H1 (cell line): ENCODE measurements at regions not wholly inside any gene's neighbourhood (a gene's known extent, or its start where the extent isn't known, plus 50 kb on each side); places are given as distances from the start of the nearest gene placed in this dataset.

Experiments used
- CTCF ChIA-PET: fragments of 300-600 bp; sonication (Branson Sonifier 250); formaldehyde crosslinking; loops from one replicate; lab custom pipeline; 2021; ENCODE audit not compliant: partially characterized antibody; lab: Charles Lee
- POLR2A ChIA-PET: fragments of 300-600 bp; sonication (Branson Sonifier 250); formaldehyde crosslinking; loops from one replicate; lab custom pipeline; 2021; ENCODE audit warnings: inconsistent platforms; ENCODE audit not compliant: partially characterized antibody; lab: Charles Lee
- DNase-seq, 2 experiments: peaks; one replicate each; pipeline versions ENCODE4 v3.0.0 to v3.0.0-alpha.2; 2010 to 2022; ENCODE audit warnings: low spot score in 2 of 2, low read depth in 1 of 2, mixed read lengths in 1 of 2
- FAIRE-seq: peaks from 2 replicates; lab custom pipeline; 2011; peaks lifted over from hg19 to GRCh38; lab: Jason Lieb, UNC
- H2AFZ ChIP-seq: 2 replicates; pipeline ENCODE4 v1.8.1; 2012; ENCODE audit warnings: low read length, inconsistent platforms
- H2AK5ac ChIP-seq: 2 replicates; pipeline ENCODE4 v1.6.1; 2013; ENCODE audit warnings: low read depth, low read length
- H2BK120ac ChIP-seq: replicated peaks from 2 replicates; pipeline ENCODE3; 2013; ENCODE audit warnings: low read depth, low read length, inconsistent platforms
- H2BK12ac ChIP-seq: 2 replicates; pipeline ENCODE4 v1.6.1; 2013; ENCODE audit warnings: low read depth, low read length
- H2BK15ac ChIP-seq: 2 replicates; pipeline ENCODE4 v1.6.1; 2013; ENCODE audit warnings: low read length
- H2BK20ac ChIP-seq: 2 replicates; pipeline ENCODE4 v1.6.1; 2013; ENCODE audit warnings: low read length
- H2BK5ac ChIP-seq: 2 replicates; pipeline ENCODE4 v1.6.1; 2013; ENCODE audit warnings: low read depth, low read length
- H3K14ac ChIP-seq: 2 replicates; pipeline ENCODE4 v1.6.1; 2013; ENCODE audit warnings: inconsistent platforms; ENCODE audit not compliant: insufficient read length
- H3K18ac ChIP-seq: 2 replicates; pipeline ENCODE4 v1.6.1; 2013; ENCODE audit warnings: low read length; ENCODE audit errors: extremely low read depth
- H3K23ac ChIP-seq: 2 replicates; pipeline ENCODE4 v1.6.1; 2013; ENCODE audit warnings: inconsistent platforms; ENCODE audit not compliant: insufficient read length
- H3K23me2 ChIP-seq: 2 replicates; pipeline ENCODE4 v1.6.1; 2013; ENCODE audit warnings: low read depth, low read length
- H3K27ac ChIP-seq: 2 replicates; pipeline ENCODE4 v1.6.1; 2011; ENCODE audit warnings: low read depth, low read length, inconsistent platforms
- H3K27me3 ChIP-seq, 4 experiments: replicated peaks in 1 of 4; 1 replicate in 1 of 4; 2 replicates in 3 of 4; pipeline versions ENCODE4 v1.6.1 to v1.8.1; 2011 to 2013; ENCODE audit warnings: low read length in 3 of 4, mild to moderate bottlenecking in 3 of 4, inconsistent platforms in 2 of 4, mixed read lengths in 2 of 4, moderate library complexity in 1 of 4; ENCODE audit not compliant: control insufficient read depth in 3 of 4, insufficient read depth in 3 of 4; ENCODE audit errors: extremely low read depth in 1 of 4
- H3K36me3 ChIP-seq, 4 experiments: 2 replicates each; pipeline versions ENCODE4 v1.6.1 to v1.8.1; 2011 to 2013; ENCODE audit warnings: mild to moderate bottlenecking in 4 of 4, low read length in 3 of 4, moderate library complexity in 2 of 4, control low read depth in 1 of 4, inconsistent platforms in 1 of 4; ENCODE audit not compliant: insufficient read depth in 4 of 4, control insufficient read depth in 2 of 4
- H3K4ac ChIP-seq: replicated peaks from 2 replicates; pipeline ENCODE3; 2013; ENCODE audit warnings: low read length, low read depth, mixed read lengths, inconsistent platforms; ENCODE audit not compliant: insufficient read length
- H3K4me1 ChIP-seq, 4 experiments: replicated peaks in 1 of 4; 1 replicate in 1 of 4; 2 replicates in 3 of 4; pipeline versions ENCODE4 v1.6.1 to v1.8.1; 2011 to 2013; ENCODE audit warnings: low read length in 3 of 4, inconsistent platforms in 2 of 4, mixed read lengths in 1 of 4; ENCODE audit not compliant: insufficient read depth in 4 of 4, control insufficient read depth in 3 of 4
- H3K4me2 ChIP-seq, 2 experiments: 2 replicates each; pipeline versions ENCODE4 v1.6.1 to v1.8.1; 2011 to 2013; ENCODE audit warnings: low read depth in 2 of 2, low read length in 2 of 2, control low read depth in 1 of 2, inconsistent platforms in 1 of 2, mild to moderate bottlenecking in 1 of 2; ENCODE audit not compliant: insufficient read depth in 1 of 2
- H3K4me3 ChIP-seq, 4 experiments: fragments of 200-600, 300-600 bp in 1 of 4; sonication (generic), shearing (Covaris generic), sonication (Bioruptor Twin) in 1 of 4; 2 replicates each; pipeline versions ENCODE4 v1.5.1 to v1.8.1; 2011 to 2016; ENCODE audit warnings: low read length in 4 of 4, low read depth in 3 of 4, control low read depth in 2 of 4, inconsistent platforms in 2 of 4, mild to moderate bottlenecking in 2 of 4, mixed read lengths in 1 of 4, moderate library complexity in 1 of 4; ENCODE audit not compliant: insufficient read depth in 2 of 4; ENCODE audit errors: extremely low read depth in 1 of 4
- H3K56ac ChIP-seq: replicated peaks from 2 replicates; pipeline ENCODE3; 2013; ENCODE audit warnings: low read depth, mild to moderate bottlenecking, mixed read lengths, low read length, inconsistent platforms; ENCODE audit not compliant: insufficient read length
- H3K79me1 ChIP-seq: 2 replicates; pipeline ENCODE4 v1.6.1; 2013; ENCODE audit warnings: low read depth, low read length, control low read depth
- H3K79me2 ChIP-seq, 2 experiments: 2 replicates each; pipeline versions ENCODE4 v1.6.1 to v1.8.1; 2012 to 2013; ENCODE audit warnings: low read length in 2 of 2, mild to moderate bottlenecking in 2 of 2, inconsistent platforms in 1 of 2; ENCODE audit not compliant: insufficient read depth in 2 of 2, control insufficient read depth in 1 of 2
- H3K9ac ChIP-seq, 4 experiments: replicated peaks in 1 of 4; 1 replicate in 1 of 4; 2 replicates in 3 of 4; pipeline versions ENCODE4 v1.6.1 to v1.8.1; 2011 to 2013; ENCODE audit warnings: low read depth in 3 of 4, low read length in 3 of 4, control low read depth in 2 of 4, mild to moderate bottlenecking in 2 of 4, moderate library complexity in 2 of 4, inconsistent platforms in 1 of 4; ENCODE audit errors: extremely low read depth in 1 of 4
- H3K9me3 ChIP-seq, 2 experiments: 2 replicates each; pipeline versions ENCODE4 v1.6.1 to v1.8.1; 2012 to 2013; ENCODE audit warnings: mild to moderate bottlenecking in 2 of 2, moderate library complexity in 2 of 2, control low read depth in 1 of 2, inconsistent platforms in 1 of 2, low read depth in 1 of 2, low read length in 1 of 2, mixed read lengths in 1 of 2; ENCODE audit not compliant: insufficient read depth in 2 of 2
- H4K20me1 ChIP-seq, 2 experiments: replicated peaks in 1 of 2; 2 replicates each; pipeline versions ENCODE3 to v1.8.1; 2011 to 2013; ENCODE audit warnings: inconsistent platforms in 2 of 2, low read length in 2 of 2, mild to moderate bottlenecking in 1 of 2; ENCODE audit not compliant: insufficient read depth in 2 of 2, control insufficient read depth in 1 of 2
- H4K5ac ChIP-seq: 2 replicates; pipeline ENCODE4 v1.6.1; 2013; ENCODE audit warnings: low read length, low read depth, mixed read lengths, inconsistent platforms; ENCODE audit not compliant: insufficient read length
- H4K8ac ChIP-seq: 2 replicates; pipeline ENCODE4 v1.8.0; 2013; ENCODE audit warnings: mild to moderate bottlenecking, moderate library complexity, low read length, inconsistent platforms; ENCODE audit not compliant: insufficient read depth; ENCODE audit errors: extremely low read depth
- H4K91ac ChIP-seq: replicated peaks from 2 replicates; pipeline ENCODE3; 2013; ENCODE audit warnings: low read length, mixed read lengths, inconsistent platforms; ENCODE audit not compliant: insufficient read length
- CHD1 ChIP-seq: IDR thresholded peaks from 2 replicates; pipeline ENCODE4 v1.6.1; 2012; ENCODE audit warnings: low read depth, low read length, improper control_type of control experiment
- CREB1 ChIP-seq: IDR thresholded peaks from 2 replicates; pipeline ENCODE4 v1.6.1; 2012; ENCODE audit warnings: inconsistent platforms
- GABPA ChIP-seq: IDR thresholded peaks from 2 replicates; pipeline ENCODE4 v1.6.1; 2011; ENCODE audit warnings: mild to moderate bottlenecking, low read length, moderate library complexity, borderline replicate concordance; ENCODE audit not compliant: insufficient read depth
- NANOG ChIP-seq: IDR thresholded peaks from 2 replicates; pipeline ENCODE4 v1.6.1; 2011; ENCODE audit warnings: low read length, low read depth, mild to moderate bottlenecking, inconsistent platforms; ENCODE audit not compliant: insufficient read depth, poor library complexity, severe bottlenecking
- NRF1 ChIP-seq: IDR thresholded peaks from 2 replicates; pipeline ENCODE4 v1.6.1; 2011; ENCODE audit warnings: mild to moderate bottlenecking, low read depth, low read length, improper control_type of control experiment
- PHF8 ChIP-seq: fragments of 200-600 bp; sonication (generic); conservative IDR thresholded peaks from 2 replicates; pipeline ENCODE4 v1.7.1; 2012; ENCODE audit warnings: low read depth, mild to moderate bottlenecking, inconsistent platforms, low read length, moderate library complexity
- RBBP5 ChIP-seq: IDR thresholded peaks from 2 replicates; pipeline ENCODE4 v1.7.1; 2012; ENCODE audit warnings: low read depth, mild to moderate bottlenecking, inconsistent platforms, low read length, moderate library complexity, borderline replicate concordance
- RXRA ChIP-seq: IDR thresholded peaks from 2 replicates; pipeline ENCODE4 v1.6.1; 2011; ENCODE audit warnings: low read depth, mild to moderate bottlenecking, low read length, moderate library complexity; ENCODE audit not compliant: insufficient read depth
- SIN3A ChIP-seq, 2 experiments: IDR thresholded peaks in 1 of 2; conservative IDR thresholded peaks in 1 of 2; 2 replicates each; pipeline ENCODE4 v1.6.1; 2011 to 2012; ENCODE audit warnings: low read length in 2 of 2, improper control_type of control experiment in 1 of 2, low read depth in 1 of 2, mild to moderate bottlenecking in 1 of 2
- TAF7 ChIP-seq: optimal IDR thresholded peaks from 2 replicates; pipeline ENCODE3; 2011; ENCODE audit warnings: low read depth, mild to moderate bottlenecking, inconsistent platforms, low read length, moderate library complexity, borderline replicate concordance
- WGBS, 2 experiments: shearing (Covaris generic) in 1 of 2; methylation state at CpG; one replicate each; pipeline versions ENCODE4 v1.1.6 to v1.1.7; 2013 to 2015; ENCODE audit warnings: low lambda C conversion rate in 2 of 2, mixed read lengths in 2 of 2, inconsistent platforms in 1 of 2, low coverage in 1 of 2, missing lambda C conversion rate in 1 of 2; ENCODE audit not compliant: insufficient replicate concordance in 2 of 2, insufficient coverage in 1 of 2, insufficient read length in 1 of 2; ENCODE audit errors: extremely low coverage in 1 of 2, missing lambda C conversion rate in 1 of 2; 5-methylcytosine and 5-hydroxymethylcytosine counted together
- TF ChIP-seq, protein P1 (sequence below): IDR thresholded peaks from 2 replicates; pipeline ENCODE4 v1.6.1; 2012; ENCODE audit warnings: low read length, inconsistent platforms

DNA sequence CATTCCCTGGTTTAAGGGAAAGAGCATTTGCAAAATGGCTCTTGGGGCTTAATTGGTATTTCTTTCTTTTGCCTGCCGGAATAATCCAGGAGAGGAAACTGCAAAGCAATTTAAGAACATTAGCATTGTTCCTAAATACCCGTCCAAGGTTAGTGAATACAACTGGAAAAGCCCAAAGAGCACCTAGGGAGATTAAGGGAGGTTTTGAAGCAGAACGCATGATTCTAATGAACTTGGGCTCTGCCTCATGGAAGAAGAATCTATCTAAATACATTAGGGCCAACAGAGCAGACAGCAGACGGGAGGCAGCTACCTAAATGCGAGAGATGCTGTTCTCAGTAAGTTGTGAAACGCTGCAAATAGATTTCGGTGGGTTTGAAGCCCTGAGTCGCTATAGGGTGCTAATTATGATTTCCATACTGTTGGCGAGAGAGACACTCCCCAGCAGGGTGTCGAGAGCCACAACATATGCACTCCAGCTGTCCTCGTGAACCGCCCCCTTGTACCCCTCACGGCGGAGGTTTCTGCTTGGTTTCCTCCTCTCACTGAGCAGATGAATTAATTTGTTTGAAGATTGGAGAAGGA, 326.7 kb upstream of the CAMK1G start:
- H3K56ac ChIP-seq = no peak overlapping the region
- 88% methylated on average over 14 of the region's 14 CpGs; no CpG with 5 or more reads in 1 of the 2 experiments for WGBS, 2 experiments
- CTCF ChIA-PET = interaction anchor here (1.2 kb wide), 1 partner anchor 8 kb away, joined by 4 read pairs; no protein-coding TSS in a partner anchor
- TF ChIP-seq NANOG = no peak
- no peak for TF ChIP-seq CHD1
- TF ChIP-seq RBBP5 = no peak
- TF ChIP-seq NRF1 = no peak
- TF ChIP-seq SIN3A (conservative IDR thresholded peaks at IDR 0.05 in 1 of 2, IDR thresholded peaks at IDR 0.05 in 1 of 2; ENCODE audit: low read depth in 1 of 2, low read length in 2 of 2) = no peak
- no peak for TF ChIP-seq TAF7
- TF ChIP-seq PHF8 = no peak
- TF ChIP-seq RXRA = no peak
- TF ChIP-seq, protein P1, sequence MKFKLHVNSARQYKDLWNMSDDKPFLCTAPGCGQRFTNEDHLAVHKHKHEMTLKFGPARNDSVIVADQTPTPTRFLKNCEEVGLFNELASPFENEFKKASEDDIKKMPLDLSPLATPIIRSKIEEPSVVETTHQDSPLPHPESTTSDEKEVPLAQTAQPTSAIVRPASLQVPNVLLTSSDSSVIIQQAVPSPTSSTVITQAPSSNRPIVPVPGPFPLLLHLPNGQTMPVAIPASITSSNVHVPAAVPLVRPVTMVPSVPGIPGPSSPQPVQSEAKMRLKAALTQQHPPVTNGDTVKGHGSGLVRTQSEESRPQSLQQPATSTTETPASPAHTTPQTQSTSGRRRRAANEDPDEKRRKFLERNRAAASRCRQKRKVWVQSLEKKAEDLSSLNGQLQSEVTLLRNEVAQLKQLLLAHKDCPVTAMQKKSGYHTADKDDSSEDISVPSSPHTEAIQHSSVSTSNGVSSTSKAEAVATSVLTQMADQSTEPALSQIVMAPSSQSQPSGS = no peak
- TF ChIP-seq CREB1 = no peak
- no peak for TF ChIP-seq GABPA

More for the DNA sequence above, 326.7 kb upstream of the CAMK1G start:
- no peak overlapping the region for H2BK5ac ChIP-seq
- peaks cover 19 to 22% of the 10 kb centered on the region in 2 experiments; a peak in 3 of 4 replicates for H3K9me3 ChIP-seq
- H2BK12ac ChIP-seq = no peak overlapping the region
- no peaks in the 10 kb centered on the region for H4K20me1 ChIP-seq
- H2AK5ac ChIP-seq = no peak overlapping the region
- no peaks in the 10 kb centered on the region for H3K79me2 ChIP-seq
- no peaks in the 10 kb centered on the region for H3K4me1 ChIP-seq
- POLR2A ChIA-PET = no interaction called here
- H3K18ac ChIP-seq = no peak overlapping the region
- H3K36me3 ChIP-seq = no peaks in the 10 kb centered on the region; a peak in 1 of 8 replicates
- no peak overlapping the region for H3K4ac ChIP-seq
- H2BK15ac ChIP-seq = no peak overlapping the region
- H3K23ac ChIP-seq = no peak overlapping the region
- no peak for FAIRE-seq
- no peak overlapping the region for H3K27ac ChIP-seq
- no peaks in the 10 kb centered on the region for H3K79me1 ChIP-seq
- no peak overlapping the region for H2AFZ ChIP-seq
- H2BK120ac ChIP-seq = no peak overlapping the region
- no peak overlapping the region for H3K4me2 ChIP-seq
- H3K27me3 ChIP-seq = no peaks in the 10 kb centered on the region
- H4K8ac ChIP-seq = no peak overlapping the region
- H2BK20ac ChIP-seq = no peak overlapping the region
- H4K5ac ChIP-seq = no peak overlapping the region
- no peaks in the 10 kb centered on the region for H3K23me2 ChIP-seq
- no peak overlapping the region for H3K9ac ChIP-seq
- no peak overlapping the region for H3K14ac ChIP-seq
- H4K91ac ChIP-seq = no peak overlapping the region
- no peak overlapping the region for H3K4me3 ChIP-seq
- DNase-seq = no peak
